Transverse colon (tissue), 4 donors: ENCODE measurements at regions not wholly inside any gene's neighbourhood (a gene's known extent, or its start where the extent isn't known, plus 50 kb on each side); places are given as distances from the start of the nearest gene placed in this dataset.
A peak's percentile ranks its signal among the peaks of the same experiment; 100 is the strongest.

Experiments
- DNase-seq: peaks from one replicate; pipeline ENCODE4 v3.0.0-alpha.2; 2019
- H3K27ac ChIP-seq, 4 donors: fragments of 200-600 bp; sonication (generic); 2 replicates each; pipeline ENCODE4 v1.5.1; 2016 to 2018; ENCODE audit warnings: inconsistent platforms in 4 of 4
- H3K27me3 ChIP-seq: fragments of 200-600 bp; sonication (generic); 2 replicates; pipeline ENCODE4 v1.5.1; 2017; ENCODE audit warnings: inconsistent platforms
- H3K36me3 ChIP-seq, 4 donors: fragments of 200-600 bp; sonication (generic); 2 replicates each; pipeline ENCODE4 v1.5.1; 2017 to 2019; ENCODE audit warnings: inconsistent platforms in 4 of 4
- H3K4me1 ChIP-seq, 4 donors: fragments of 200-600 bp; sonication (generic); 2 replicates each; pipeline ENCODE4 v1.5.1; 2017 to 2020; ENCODE audit warnings: inconsistent platforms in 4 of 4
- H3K4me3 ChIP-seq, 4 donors: fragments of 200-600 bp; sonication (generic); 1 replicate in 1 of 4; 2 replicates in 3 of 4; pipeline versions ENCODE4 v1.5.1 to v1.6.1; 2017 to 2019; ENCODE audit warnings: inconsistent platforms in 4 of 4
- H3K9me3 ChIP-seq, 2 donors: fragments of 200-600 bp; sonication (generic); 2 replicates each; pipeline ENCODE4 v1.5.1; 2017 to 2019; ENCODE audit warnings: inconsistent platforms in 2 of 2
- EP300 ChIP-seq: sonication (generic); formaldehyde crosslinking; IDR thresholded peaks from one replicate; pipeline ENCODE4 v1.6.1; 2017; ENCODE audit warnings: antibody characterized with exemption, low read depth
- POLR2A ChIP-seq: fragments of 450-650 bp; IDR thresholded peaks from one replicate; pipeline ENCODE4 v1.6.1; 2016; ENCODE audit warnings: antibody characterized with exemption, mild to moderate bottlenecking, moderate library complexity
- POLR2AphosphoS5 ChIP-seq, 3 donors: sonication (generic); formaldehyde crosslinking; IDR thresholded peaks; one replicate each; pipeline ENCODE4 v1.6.1; 2016; ENCODE audit warnings: antibody characterized with exemption in 3 of 3
- WGBS, 2 donors: methylation state at CpG; one replicate each; pipeline ENCODE4 v1.1.5; 2018; ENCODE audit warnings: low coverage in 1 of 2; 5-methylcytosine and 5-hydroxymethylcytosine counted together
- in situ Hi-C, 4 donors: fragments of 200-750 bp; cut with MboI; loops; one replicate each; pipeline versions ENCODE4 v1.15.0 to v1.15.1; 2017; ENCODE audit warnings: low sequenced_read_pairs in 3 of 4, low pct_ligation_motif_present in 1 of 4, low pct_unique_long_range_greater_than_20kb in 1 of 4
- intact Hi-C: fragments of 100-400 bp; cut with DNase I; formaldehyde crosslinking; loops from one replicate; pipeline ENCODE4 v1.15.1; 2023; ENCODE audit warnings: low total_unique reads
- TF ChIP-seq, protein P1 (sequence below), 5 experiments: fragments of 200-600 bp in 3 of 5; fragments of 450-650 bp in 2 of 5; sonication (generic) in 3 of 5; IDR thresholded peaks; 1 replicate in 2 of 5; 2 replicates in 3 of 5; pipeline ENCODE4 v1.5.1; 2016 to 2017; ENCODE audit warnings: antibody characterized with exemption in 5 of 5, inconsistent platforms in 3 of 5, mild to moderate bottlenecking in 2 of 5, moderate library complexity in 1 of 5

- no peak for DNase-seq
- intact Hi-C loops = loop anchor here (10.0 kb wide), 1 partner anchor 258 kb away; no protein-coding TSS in a partner anchor
- no peaks in the 10 kb centered on the region for H3K4me1 ChIP-seq
- TF ChIP-seq, protein P1, sequence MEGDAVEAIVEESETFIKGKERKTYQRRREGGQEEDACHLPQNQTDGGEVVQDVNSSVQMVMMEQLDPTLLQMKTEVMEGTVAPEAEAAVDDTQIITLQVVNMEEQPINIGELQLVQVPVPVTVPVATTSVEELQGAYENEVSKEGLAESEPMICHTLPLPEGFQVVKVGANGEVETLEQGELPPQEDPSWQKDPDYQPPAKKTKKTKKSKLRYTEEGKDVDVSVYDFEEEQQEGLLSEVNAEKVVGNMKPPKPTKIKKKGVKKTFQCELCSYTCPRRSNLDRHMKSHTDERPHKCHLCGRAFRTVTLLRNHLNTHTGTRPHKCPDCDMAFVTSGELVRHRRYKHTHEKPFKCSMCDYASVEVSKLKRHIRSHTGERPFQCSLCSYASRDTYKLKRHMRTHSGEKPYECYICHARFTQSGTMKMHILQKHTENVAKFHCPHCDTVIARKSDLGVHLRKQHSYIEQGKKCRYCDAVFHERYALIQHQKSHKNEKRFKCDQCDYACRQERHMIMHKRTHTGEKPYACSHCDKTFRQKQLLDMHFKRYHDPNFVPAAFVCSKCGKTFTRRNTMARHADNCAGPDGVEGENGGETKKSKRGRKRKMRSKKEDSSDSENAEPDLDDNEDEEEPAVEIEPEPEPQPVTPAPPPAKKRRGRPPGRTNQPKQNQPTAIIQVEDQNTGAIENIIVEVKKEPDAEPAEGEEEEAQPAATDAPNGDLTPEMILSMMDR (IDR thresholded peaks at IDR 0.05) = no peak
- TF ChIP-seq POLR2AphosphoS5 (IDR thresholded peaks at IDR 0.05) = no peak
- no peak for TF ChIP-seq POLR2A
- no peak for TF ChIP-seq EP300
- WGBS, 2 donors = 80 to 93% methylated on average over 1 of the region's 1 CpG
- in situ Hi-C loops = loop anchor here in 2 of 4 donors (25.0 kb wide), 1 partner anchor 266 kb away; no protein-coding TSS in a partner anchor
- H3K9me3 ChIP-seq = no peaks in the 10 kb centered on the region
- H3K27ac ChIP-seq = no peak overlapping the region
- H3K36me3 ChIP-seq = no peaks in the 10 kb centered on the region
- no peak overlapping the region for H3K4me3 ChIP-seq
- no peaks in the 10 kb centered on the region for H3K27me3 ChIP-seq
Measured at GRCh38 chr10:124253006-124253405, 159.6 kb upstream of the CHST15 start.

DNA sequence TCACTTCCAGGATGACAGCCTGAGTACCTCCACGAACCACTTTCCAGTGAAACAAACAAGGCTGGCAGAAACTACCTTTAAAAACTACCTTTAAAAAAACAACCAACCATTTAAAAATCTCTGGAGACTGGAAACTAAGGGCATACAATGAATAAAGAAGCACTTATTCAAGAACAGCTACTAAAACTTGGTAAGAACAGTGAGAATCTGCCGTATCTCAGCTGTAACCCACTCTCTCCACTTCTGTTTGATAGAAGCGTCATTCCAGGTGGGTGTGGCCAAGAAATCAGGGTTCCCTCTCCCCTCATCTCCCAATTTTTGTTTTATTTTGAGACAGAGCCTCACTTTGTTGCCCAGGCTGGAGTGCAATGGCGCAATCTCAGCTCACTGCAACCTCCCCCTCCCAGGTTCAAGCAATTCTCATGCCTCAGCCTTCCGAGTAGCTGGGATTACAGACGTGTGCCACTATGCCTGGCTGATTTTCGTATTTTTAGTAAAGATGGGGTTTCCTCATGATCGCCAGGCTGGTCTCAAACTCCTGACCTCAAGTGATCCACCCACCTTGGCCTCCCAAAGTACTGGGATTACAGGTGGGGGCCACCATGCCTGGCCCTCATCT is 158.8 kb upstream of the CHST15 start:
- no peak overlapping the region for H3K4me3 ChIP-seq
- no peaks in the 10 kb centered on the region for H3K36me3 ChIP-seq
- no peaks in the 10 kb centered on the region for H3K9me3 ChIP-seq
- WGBS, 2 donors = 79 to 82% methylated on average over 7 to 8 of the region's 8 CpGs
- peak overlapping the region in 2 of 4 donors; percentile 12 to 15 for H3K27ac ChIP-seq
- intact Hi-C loops (loop anchor here (10.0 kb wide), 1 partner anchor 257 kb away; no protein-coding TSS in a partner anchor), in situ Hi-C loops (loop anchor here in 2 of 4 donors (25.0 kb wide), 1 partner anchor 265 kb away; no protein-coding TSS in a partner anchor)
- TF ChIP-seq, protein P1 (IDR thresholded peaks at IDR 0.05) = no peak
- no peak for TF ChIP-seq POLR2AphosphoS5 (IDR thresholded peaks at IDR 0.05)
- TF ChIP-seq POLR2A = no peak
- no peak for TF ChIP-seq EP300
- no peaks in the 10 kb centered on the region for H3K27me3 ChIP-seq
- no peaks in the 10 kb centered on the region for H3K4me1 ChIP-seq
- no peak for DNase-seq

GRCh38 chr10:124251317-124252065 is 158.1 kb upstream of the CHST15 start:
- no peak for DNase-seq
- 33 to 46% methylated on average over 4 of the region's 4 CpGs for WGBS, 2 donors
- Histone ChIP-seq H3K27ac (peak overlapping the region in 2 of 4 donors; percentile 12 to 15), H3K36me3 (no peaks in the 10 kb centered on the region), H3K9me3 (no peaks in the 10 kb centered on the region), H3K4me1 (no peaks in the 10 kb centered on the region), H3K27me3 (no peaks in the 10 kb centered on the region), H3K4me3 (no peak overlapping the region)
- intact Hi-C loops (loop anchor here (10.0 kb wide), 1 partner anchor 257 kb away; no protein-coding TSS in a partner anchor), in situ Hi-C loops (loop anchor here in 2 of 4 donors (25.0 kb wide), 1 partner anchor 264 kb away; no protein-coding TSS in a partner anchor)
- no peak for TF ChIP-seq POLR2AphosphoS5 (IDR thresholded peaks at IDR 0.05)
- TF ChIP-seq, protein P1 (IDR thresholded peaks at IDR 0.05) = no peak
- TF ChIP-seq EP300 = no peak
- no peak for TF ChIP-seq POLR2A

DNA sequence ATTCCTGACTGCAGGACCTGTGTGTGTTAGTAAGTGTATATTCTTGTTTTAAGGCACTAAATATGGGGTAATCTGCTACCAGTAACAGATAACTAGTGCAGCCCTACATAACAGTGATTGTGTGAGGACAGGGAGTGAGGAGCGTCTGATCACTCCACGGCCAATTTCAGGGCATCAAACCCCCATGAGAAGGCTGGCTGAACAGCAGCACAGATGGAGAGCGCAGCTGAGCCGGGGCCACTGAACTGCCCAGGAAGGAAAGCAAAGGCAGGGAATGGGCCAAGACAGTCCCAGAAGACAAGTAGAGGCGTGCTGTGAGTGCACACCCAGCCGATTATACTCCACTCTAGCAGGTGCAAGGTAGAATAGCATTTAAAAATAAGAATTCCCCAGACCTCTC is 157.1 kb upstream of the CHST15 start:
- Histone ChIP-seq H3K4me1 (no peaks in the 10 kb centered on the region), H3K4me3 (no peak overlapping the region), H3K27ac (no peak overlapping the region), H3K9me3 (no peaks in the 10 kb centered on the region), H3K27me3 (no peaks in the 10 kb centered on the region), H3K36me3 (no peaks in the 10 kb centered on the region)
- in situ Hi-C loops = loop anchor here in 2 of 4 donors (25.0 kb wide), 1 partner anchor 263 kb away; no protein-coding TSS in a partner anchor
- DNase-seq = peak; percentile 1
- no peak for TF ChIP-seq POLR2AphosphoS5 (IDR thresholded peaks at IDR 0.05)
- no peak for TF ChIP-seq POLR2A
- TF ChIP-seq EP300 = no peak
- TF ChIP-seq, protein P1 (IDR thresholded peaks at IDR 0.05) = no peak
- intact Hi-C loops = loop anchor here (10.0 kb wide), 1 partner anchor 256 kb away; no protein-coding TSS in a partner anchor
- 67 to 83% methylated on average over 2 to 6 of the region's 6 CpGs for WGBS, 2 donors
